Cardiac muscle cell (in vitro differentiated cells and primary cell): ENCODE measurements at regions not wholly inside any gene's neighbourhood (a gene's known extent, or its start where the extent isn't known, plus 50 kb on each side); places are given as distances from the start of the nearest gene placed in this dataset.

Experiments
- DNase-seq, 2 donors: peaks; one replicate each; pipeline versions ENCODE4 v3.0.0 to v3.0.0-alpha.2; 2010 to 2017; ENCODE audit warnings: low read depth in 1 of 2, low spot score in 1 of 2
- H3K27ac ChIP-seq: fragments of 200-600 bp; sonication (generic); 2 replicates; pipeline ENCODE4 v1.5.1; 2016
- H3K27me3 ChIP-seq: fragments of 200-600 bp; sonication (generic); 2 replicates; pipeline ENCODE4 v1.6.0; 2016; ENCODE audit warnings: control low read depth
- H3K36me3 ChIP-seq: fragments of 200-600 bp; sonication (generic); 2 replicates; pipeline ENCODE4 v1.5.1; 2016; ENCODE audit warnings: control low read depth
- H3K4me1 ChIP-seq: fragments of 200-600 bp; sonication (generic); 2 replicates; pipeline ENCODE4 v1.8.1; 2017; ENCODE audit warnings: low read depth, mild to moderate bottlenecking, mixed run types
- H3K4me3 ChIP-seq: fragments of 200-600 bp; sonication (generic); 2 replicates; pipeline ENCODE4 v1.5.1; 2016; ENCODE audit warnings: mild to moderate bottlenecking
- H3K9me3 ChIP-seq: fragments of 200-600 bp; sonication (generic); 2 replicates; pipeline ENCODE4 v1.5.1; 2017; ENCODE audit warnings: low read depth, mild to moderate bottlenecking, control low read depth
- TF ChIP-seq, protein P1 (sequence below): IDR thresholded peaks from 2 replicates; pipeline ENCODE4 v1.5.1; 2012; ENCODE audit warnings: low read depth, mild to moderate bottlenecking, low read length

DNA sequence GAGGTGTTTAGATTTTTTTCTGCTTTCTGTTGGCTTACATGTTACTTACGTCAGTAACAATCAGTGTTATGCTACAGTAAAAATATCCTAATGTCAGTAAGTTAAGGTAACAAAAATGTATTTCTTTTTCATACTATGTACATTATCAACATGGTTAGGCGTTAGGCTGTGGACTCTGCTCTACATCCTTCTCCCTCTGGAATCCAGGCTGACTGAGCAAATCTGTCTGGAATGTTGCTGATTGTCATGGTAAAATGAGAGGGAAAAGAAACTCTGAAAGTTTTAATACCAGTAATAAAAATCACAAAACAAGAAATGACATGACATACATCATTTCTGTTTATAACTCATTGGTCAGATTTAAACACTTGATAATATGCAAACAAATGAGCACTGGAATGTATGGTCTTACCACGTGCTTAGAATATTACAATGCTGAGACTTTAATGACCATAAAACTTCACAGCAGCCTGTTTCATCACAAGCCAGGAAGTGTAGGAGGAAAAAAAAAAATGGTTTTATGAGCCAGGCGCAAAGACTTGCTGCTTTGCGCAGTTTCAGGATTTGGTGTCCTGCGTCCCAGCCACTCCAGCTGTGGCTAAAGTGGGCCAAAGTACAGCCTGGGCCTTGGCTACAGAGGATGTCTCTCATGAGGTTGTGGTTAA is 252.4 kb downstream of the FSIP2 start:
- no peaks in the 10 kb centered on the region for H3K4me1 ChIP-seq
- H3K27ac ChIP-seq: no peak overlapping the region
- TF ChIP-seq, protein P1, sequence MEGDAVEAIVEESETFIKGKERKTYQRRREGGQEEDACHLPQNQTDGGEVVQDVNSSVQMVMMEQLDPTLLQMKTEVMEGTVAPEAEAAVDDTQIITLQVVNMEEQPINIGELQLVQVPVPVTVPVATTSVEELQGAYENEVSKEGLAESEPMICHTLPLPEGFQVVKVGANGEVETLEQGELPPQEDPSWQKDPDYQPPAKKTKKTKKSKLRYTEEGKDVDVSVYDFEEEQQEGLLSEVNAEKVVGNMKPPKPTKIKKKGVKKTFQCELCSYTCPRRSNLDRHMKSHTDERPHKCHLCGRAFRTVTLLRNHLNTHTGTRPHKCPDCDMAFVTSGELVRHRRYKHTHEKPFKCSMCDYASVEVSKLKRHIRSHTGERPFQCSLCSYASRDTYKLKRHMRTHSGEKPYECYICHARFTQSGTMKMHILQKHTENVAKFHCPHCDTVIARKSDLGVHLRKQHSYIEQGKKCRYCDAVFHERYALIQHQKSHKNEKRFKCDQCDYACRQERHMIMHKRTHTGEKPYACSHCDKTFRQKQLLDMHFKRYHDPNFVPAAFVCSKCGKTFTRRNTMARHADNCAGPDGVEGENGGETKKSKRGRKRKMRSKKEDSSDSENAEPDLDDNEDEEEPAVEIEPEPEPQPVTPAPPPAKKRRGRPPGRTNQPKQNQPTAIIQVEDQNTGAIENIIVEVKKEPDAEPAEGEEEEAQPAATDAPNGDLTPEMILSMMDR: no peak
- DNase-seq: no peak
- no peak overlapping the region for H3K4me3 ChIP-seq
- no peaks in the 10 kb centered on the region for H3K9me3 ChIP-seq
- no peaks in the 10 kb centered on the region for H3K36me3 ChIP-seq
- no peaks in the 10 kb centered on the region for H3K27me3 ChIP-seq

DNA sequence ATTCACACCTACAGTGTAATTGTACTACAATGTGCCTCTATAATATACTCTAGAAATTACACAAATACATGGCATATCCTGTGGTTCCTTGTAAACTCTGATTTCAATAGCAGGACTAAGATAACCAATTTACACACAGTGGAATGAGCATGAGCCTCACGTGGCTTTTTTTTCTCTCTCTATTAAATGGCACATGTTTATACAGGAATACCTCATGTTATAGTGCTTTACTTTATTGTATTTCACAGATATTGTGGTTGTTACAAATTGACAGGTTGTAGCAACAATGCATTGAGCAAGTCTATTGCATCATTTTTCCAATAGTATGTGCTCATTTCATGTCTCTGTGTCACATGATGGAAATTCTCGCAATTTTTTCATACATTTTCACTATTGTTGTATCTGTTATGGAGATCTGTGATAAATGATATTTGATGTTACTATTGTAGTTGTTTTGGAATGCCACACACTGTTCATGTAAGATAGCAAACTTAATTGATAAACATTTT is 260.0 kb downstream of the FSIP2 start:
- H3K27me3 ChIP-seq: no peaks in the 10 kb centered on the region
- no peaks in the 10 kb centered on the region for H3K4me1 ChIP-seq
- no peak for DNase-seq
- no peak overlapping the region for H3K4me3 ChIP-seq
- no peaks in the 10 kb centered on the region for H3K9me3 ChIP-seq
- H3K36me3 ChIP-seq: no peaks in the 10 kb centered on the region
- TF ChIP-seq, protein P1: no peak
- no peak overlapping the region for H3K27ac ChIP-seq

DNA sequence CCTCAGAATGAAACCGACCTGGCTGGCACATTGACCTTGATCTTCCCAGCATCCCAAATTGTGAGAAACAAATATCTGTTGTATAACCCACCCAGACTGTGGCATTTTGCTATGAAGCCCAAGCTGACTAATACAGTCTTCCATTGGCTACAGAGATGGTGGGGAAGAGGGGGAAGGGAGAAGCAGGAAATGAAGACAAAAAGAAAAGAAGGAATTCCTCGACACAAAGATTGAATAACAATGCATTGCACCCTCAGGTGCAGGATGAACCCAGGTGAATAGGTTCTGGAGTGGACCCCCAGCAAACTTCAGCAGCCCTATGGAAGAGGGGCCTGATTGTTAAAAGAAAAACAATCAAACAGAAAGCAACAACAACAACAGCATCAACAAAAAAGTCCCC is 270.7 kb downstream of the FSIP2 start:
- H3K4me3 ChIP-seq: no peak overlapping the region
- TF ChIP-seq, protein P1: no peak
- DNase-seq: no peak
- no peaks in the 10 kb centered on the region for H3K36me3 ChIP-seq
- no peaks in the 10 kb centered on the region for H3K27me3 ChIP-seq
- no peaks in the 10 kb centered on the region for H3K9me3 ChIP-seq
- no peaks in the 10 kb centered on the region for H3K4me1 ChIP-seq
- no peak overlapping the region for H3K27ac ChIP-seq

DNA sequence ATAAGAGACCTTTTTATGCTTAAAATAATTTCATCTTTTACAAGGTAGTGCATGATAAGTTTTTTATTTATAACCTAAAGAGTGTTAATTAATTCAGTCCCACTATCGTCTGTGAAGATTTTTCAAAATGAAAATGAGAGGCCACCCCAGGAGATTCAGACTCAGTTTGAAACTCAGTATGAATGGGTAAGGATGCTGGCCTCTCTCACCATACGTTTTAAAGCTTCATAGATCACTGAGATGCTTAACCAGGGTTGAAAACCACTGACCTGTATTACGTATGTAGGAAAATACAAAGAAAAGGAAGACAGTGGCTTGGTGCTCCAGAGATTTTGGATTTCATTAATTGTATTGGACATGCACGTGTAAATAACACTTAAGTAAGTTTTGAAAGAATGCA is 278.7 kb downstream of the FSIP2 start:
- Histone ChIP-seq H3K27ac (no peak overlapping the region), H3K9me3 (no peaks in the 10 kb centered on the region), H3K27me3 (no peaks in the 10 kb centered on the region), H3K36me3 (no peaks in the 10 kb centered on the region), H3K4me3 (no peak overlapping the region), H3K4me1 (no peaks in the 10 kb centered on the region)
- DNase-seq: no peak
- TF ChIP-seq, protein P1: no peak

DNA sequence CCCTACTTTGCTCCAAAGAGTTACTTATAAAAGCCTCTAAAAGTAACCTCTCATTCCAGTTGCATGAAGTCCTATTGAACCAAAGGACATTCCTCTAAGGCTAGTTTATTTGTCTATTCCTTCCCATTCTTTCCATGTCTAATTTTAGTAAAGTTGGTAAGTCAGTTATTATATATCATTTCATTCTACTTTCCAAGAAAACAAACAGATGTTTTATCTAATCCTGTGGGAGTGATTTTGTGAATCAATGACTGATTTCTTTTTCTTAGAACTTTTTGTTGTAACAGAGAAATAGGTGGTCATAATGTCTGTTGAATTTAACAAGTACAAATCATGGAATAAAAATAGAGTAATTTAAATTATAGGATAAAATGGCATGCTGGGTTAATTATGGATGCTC is 286.3 kb downstream of the FSIP2 start:
- Histone ChIP-seq H3K4me3 (no peak overlapping the region), H3K9me3 (no peaks in the 10 kb centered on the region), H3K4me1 (no peaks in the 10 kb centered on the region), H3K27me3 (no peaks in the 10 kb centered on the region), H3K36me3 (no peaks in the 10 kb centered on the region), H3K27ac (no peak overlapping the region)
- DNase-seq: no peak
- TF ChIP-seq, protein P1: no peak
